Activated CD8-positive, alpha-beta memory T cell treated with anti-CD3 and anti-CD28 coated beads for 4 hours (primary cell): ENCODE measurements at regions not wholly inside any gene's neighbourhood (a gene's known extent, or its start where the extent isn't known, plus 50 kb on each side); places are given as distances from the start of the nearest gene placed in this dataset.

Source experiments
- DNase-seq, 2 donors: peaks; one replicate each; pipeline ENCODE4 v3.0.0-alpha.2; 2020; ENCODE audit warnings: low read depth in 2 of 2

- no peak for DNase-seq
Measured at GRCh38 chr2:196439760-196440159, 199.8 kb upstream of the CCDC150 start.

- no peak for DNase-seq
Measured at GRCh38 chr2:196440413-196440812, 199.1 kb upstream of the CCDC150 start.

- no peak for DNase-seq
Measured at GRCh38 chr2:196441527-196441926, 198.0 kb upstream of the CCDC150 start.

- DNase-seq, result no peak
Measured at GRCh38 chr2:196442211-196442610, 197.3 kb upstream of the CCDC150 start.

GRCh38 chr2:196444442-196444841 lies 195.1 kb upstream of the CCDC150 start:
- no peak for DNase-seq

- DNase-seq, result no peak
Measured at GRCh38 chr2:196445991-196446390, 193.5 kb upstream of the CCDC150 start.

GRCh38 chr2:196448407-196449079 lies 191.0 kb upstream of the CCDC150 start:
- DNase-seq, result no peak

- DNase-seq, result no peak
Measured at GRCh38 chr2:196449083-196449482, 190.4 kb upstream of the CCDC150 start.

- no peak for DNase-seq
Measured at GRCh38 chr2:196452758-196453157, 186.8 kb upstream of the CCDC150 start.

- DNase-seq, result no peak
Measured at GRCh38 chr2:196453613-196454047, 185.9 kb upstream of the CCDC150 start.

- DNase-seq, result no peak
Measured at GRCh38 chr2:196454492-196454891, 185.0 kb upstream of the CCDC150 start.

- no peak for DNase-seq
Measured at GRCh38 chr2:196459539-196459938, 180.0 kb upstream of the CCDC150 start.

- no peak for DNase-seq
Measured at GRCh38 chr2:196463706-196464105, 175.8 kb upstream of the CCDC150 start.

GRCh38 chr2:196464311-196464710 lies 175.2 kb upstream of the CCDC150 start:
- no peak for DNase-seq

GRCh38 chr2:196466581-196466980 lies 172.9 kb upstream of the CCDC150 start:
- DNase-seq, result no peak

- no peak for DNase-seq
Measured at GRCh38 chr2:196468394-196468793, 171.1 kb upstream of the CCDC150 start.

- no peak for DNase-seq
Measured at GRCh38 chr2:196473617-196474016, 165.9 kb upstream of the CCDC150 start.

- no peak for DNase-seq
Measured at GRCh38 chr2:196475611-196476010, 163.9 kb upstream of the CCDC150 start.

- DNase-seq, result no peak
Measured at GRCh38 chr2:196478588-196478987, 160.9 kb upstream of the CCDC150 start.

- no peak for DNase-seq
Measured at GRCh38 chr2:196479350-196479749, 160.2 kb upstream of the CCDC150 start.

GRCh38 chr2:196480653-196481323 lies 158.7 kb upstream of the CCDC150 start:
- no peak for DNase-seq

- DNase-seq, result no peak
Measured at GRCh38 chr2:196481324-196481697, 158.2 kb upstream of the CCDC150 start.
